PFSK-1 (cell line): ENCODE measurements at regions not wholly inside any gene's neighbourhood (a gene's known extent, or its start where the extent isn't known, plus 50 kb on each side); places are given as distances from the start of the nearest gene placed in this dataset.

Experiments
- FOXP2 ChIP-seq: optimal IDR thresholded peaks from 2 replicates; pipeline ENCODE3; 2011; ENCODE audit warnings: borderline replicate concordance, control low read depth, inconsistent platforms; ENCODE audit not compliant: insufficient read depth; ENCODE audit errors: extremely low read length, extremely low read depth
- POLR2AphosphoS5 ChIP-seq: IDR thresholded peaks from 2 replicates; pipeline ENCODE4 v1.6.1; 2012; ENCODE audit warnings: low read depth, mild to moderate bottlenecking, control low read depth, low read length, moderate library complexity
- SIN3A ChIP-seq: IDR thresholded peaks from 2 replicates; pipeline ENCODE4 v1.6.1; 2012; ENCODE audit warnings: mild to moderate bottlenecking, low read length, moderate library complexity, borderline replicate concordance; ENCODE audit not compliant: insufficient read depth
- TAF1 ChIP-seq: IDR thresholded peaks from 2 replicates; pipeline ENCODE4 v1.6.1; 2012; ENCODE audit warnings: low read length, control low read depth, borderline replicate concordance; ENCODE audit not compliant: insufficient read depth
- TF ChIP-seq, protein P1 (sequence below), 2 experiments: IDR thresholded peaks; 2 replicates each; pipeline versions ENCODE4 v1.6.1 to v1.8.0; 2011 to 2012; ENCODE audit warnings: low read depth in 2 of 2, low read length in 2 of 2, control low read depth in 1 of 2, inconsistent platforms in 1 of 2, mild to moderate bottlenecking in 1 of 2, moderate library complexity in 1 of 2; ENCODE audit not compliant: insufficient read depth in 1 of 2

GRCh38 chr3:113096188-113096892 lies 105.6 kb downstream of the GTPBP8 start:
- TF ChIP-seq POLR2AphosphoS5 (no peak), TAF1 (no peak), SIN3A (no peak), FOXP2 (no peak)
- TF ChIP-seq, protein P1, sequence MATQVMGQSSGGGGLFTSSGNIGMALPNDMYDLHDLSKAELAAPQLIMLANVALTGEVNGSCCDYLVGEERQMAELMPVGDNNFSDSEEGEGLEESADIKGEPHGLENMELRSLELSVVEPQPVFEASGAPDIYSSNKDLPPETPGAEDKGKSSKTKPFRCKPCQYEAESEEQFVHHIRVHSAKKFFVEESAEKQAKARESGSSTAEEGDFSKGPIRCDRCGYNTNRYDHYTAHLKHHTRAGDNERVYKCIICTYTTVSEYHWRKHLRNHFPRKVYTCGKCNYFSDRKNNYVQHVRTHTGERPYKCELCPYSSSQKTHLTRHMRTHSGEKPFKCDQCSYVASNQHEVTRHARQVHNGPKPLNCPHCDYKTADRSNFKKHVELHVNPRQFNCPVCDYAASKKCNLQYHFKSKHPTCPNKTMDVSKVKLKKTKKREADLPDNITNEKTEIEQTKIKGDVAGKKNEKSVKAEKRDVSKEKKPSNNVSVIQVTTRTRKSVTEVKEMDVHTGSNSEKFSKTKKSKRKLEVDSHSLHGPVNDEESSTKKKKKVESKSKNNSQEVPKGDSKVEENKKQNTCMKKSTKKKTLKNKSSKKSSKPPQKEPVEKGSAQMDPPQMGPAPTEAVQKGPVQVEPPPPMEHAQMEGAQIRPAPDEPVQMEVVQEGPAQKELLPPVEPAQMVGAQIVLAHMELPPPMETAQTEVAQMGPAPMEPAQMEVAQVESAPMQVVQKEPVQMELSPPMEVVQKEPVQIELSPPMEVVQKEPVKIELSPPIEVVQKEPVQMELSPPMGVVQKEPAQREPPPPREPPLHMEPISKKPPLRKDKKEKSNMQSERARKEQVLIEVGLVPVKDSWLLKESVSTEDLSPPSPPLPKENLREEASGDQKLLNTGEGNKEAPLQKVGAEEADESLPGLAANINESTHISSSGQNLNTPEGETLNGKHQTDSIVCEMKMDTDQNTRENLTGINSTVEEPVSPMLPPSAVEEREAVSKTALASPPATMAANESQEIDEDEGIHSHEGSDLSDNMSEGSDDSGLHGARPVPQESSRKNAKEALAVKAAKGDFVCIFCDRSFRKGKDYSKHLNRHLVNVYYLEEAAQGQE (IDR thresholded peaks at IDR 0.05; ENCODE audit: insufficient read depth in 1 of 2, low read depth in 2 of 2, low read length in 2 of 2), result no peak
